ENCODE measurements at regions not wholly inside any gene's neighbourhood (a gene's known extent, or its start where the extent isn't known, plus 50 kb on each side); places are given as distances from the start of the nearest gene placed in this dataset.

GRCh38 chr9:7490317-7491108, 309.1 kb downstream of the DMAC1 start:
- no peak for TF ChIP-seq CTCF (IDR thresholded peaks at IDR 0.05; ENCODE audit: insufficient read depth, low read depth, low read length)
- no peak for TF ChIP-seq EZH2 (IDR thresholded peaks at IDR 0.05; ENCODE audit: insufficient read depth, low read length)

Data from astrocyte (in vitro differentiated cells and primary cell).